ENCODE measurements at regions not wholly inside any gene's neighbourhood (a gene's known extent, or its start where the extent isn't known, plus 50 kb on each side); places are given as distances from the start of the nearest gene placed in this dataset.

- Histone ChIP-seq H3F3A (ENCODE audit: insufficient read depth, low read length, poor library complexity, severe bottlenecking) (no peaks in the 10 kb centered on the region), H3K27me3 (ENCODE audit: insufficient read depth, low read depth, low read length) (no peaks in the 10 kb centered on the region), H3K9ac (ENCODE audit: low read length) (no peak overlapping the region), H3K4me3 (ENCODE audit: low read length) (no peak overlapping the region), H3K27ac (ENCODE audit: low read length) (no peak overlapping the region), H3K9me3 (ENCODE audit: low read length) (no peaks in the 10 kb centered on the region), H3K36me3 (ENCODE audit: insufficient read depth, low read length) (no peaks in the 10 kb centered on the region), H3K79me2 (replicated peaks; ENCODE audit: insufficient read depth, low read length) (no peaks in the 10 kb centered on the region), H3K4me2 (ENCODE audit: low read length) (no peak overlapping the region), H4K20me1 (ENCODE audit: insufficient read depth) (no peaks in the 10 kb centered on the region), H2AFZ (ENCODE audit: low read depth, low read length) (no peak overlapping the region), H3K9me2 (ENCODE audit: insufficient read depth, low read length) (no peaks in the 10 kb centered on the region)
- TF ChIP-seq EP300 (conservative IDR thresholded peaks at IDR 0.05; ENCODE audit: poor library complexity, severe bottlenecking): no peak
- no peak for TF ChIP-seq EZH2 (IDR thresholded peaks at IDR 0.05; ENCODE audit: borderline replicate concordance, insufficient read depth, low read length, poor library complexity, severe bottlenecking)
- TF ChIP-seq MXI1 (conservative IDR thresholded peaks at IDR 0.05; ENCODE audit: poor library complexity, severe bottlenecking): no peak
- no peak for TF ChIP-seq RAD21 (conservative IDR thresholded peaks at IDR 0.05)
- TF ChIP-seq POLR2AphosphoS5 (IDR thresholded peaks at IDR 0.05): no peak
- TF ChIP-seq TAF1 (IDR thresholded peaks at IDR 0.05; ENCODE audit: low read depth): no peak
- TF ChIP-seq CTCF (IDR thresholded peaks at IDR 0.05; ENCODE audit: poor library complexity, severe bottlenecking): no peak
- no peak for TF ChIP-seq REST (IDR thresholded peaks at IDR 0.05; ENCODE audit: borderline replicate concordance)
- no peak for TF ChIP-seq SMC3 (conservative IDR thresholded peaks at IDR 0.05; ENCODE audit: poor library complexity)
These were observed 1056.5 kb upstream of the EDIL3 start for GRCh38 chr5:85441156-85441555.

GRCh38 chr5:85441853-85442252 lies 1057.2 kb upstream of the EDIL3 start:
- TF ChIP-seq EZH2 (IDR thresholded peaks at IDR 0.05; ENCODE audit: borderline replicate concordance, insufficient read depth, low read length, poor library complexity, severe bottlenecking): no peak
- TF ChIP-seq REST (IDR thresholded peaks at IDR 0.05; ENCODE audit: borderline replicate concordance): no peak
- TF ChIP-seq MXI1 (conservative IDR thresholded peaks at IDR 0.05; ENCODE audit: poor library complexity, severe bottlenecking): no peak
- TF ChIP-seq EP300 (conservative IDR thresholded peaks at IDR 0.05; ENCODE audit: poor library complexity, severe bottlenecking): no peak
- Histone ChIP-seq H3K9me2 (ENCODE audit: insufficient read depth, low read length) (no peaks in the 10 kb centered on the region), H3K27ac (ENCODE audit: low read length) (no peak overlapping the region), H2AFZ (ENCODE audit: low read depth, low read length) (no peak overlapping the region), H3K4me3 (ENCODE audit: low read length) (no peak overlapping the region), H3K9me3 (ENCODE audit: low read length) (no peaks in the 10 kb centered on the region), H3K9ac (ENCODE audit: low read length) (no peak overlapping the region), H3K27me3 (ENCODE audit: insufficient read depth, low read depth, low read length) (no peaks in the 10 kb centered on the region), H4K20me1 (ENCODE audit: insufficient read depth) (no peaks in the 10 kb centered on the region), H3K36me3 (ENCODE audit: insufficient read depth, low read length) (no peaks in the 10 kb centered on the region), H3F3A (ENCODE audit: insufficient read depth, low read length, poor library complexity, severe bottlenecking) (no peaks in the 10 kb centered on the region), H3K4me2 (ENCODE audit: low read length) (no peak overlapping the region), H3K79me2 (replicated peaks; ENCODE audit: insufficient read depth, low read length) (no peaks in the 10 kb centered on the region)

Data from neural cell (in vitro differentiated cells).